ENCODE measurements at regions not wholly inside any gene's neighbourhood (a gene's known extent, or its start where the extent isn't known, plus 50 kb on each side); places are given as distances from the start of the nearest gene placed in this dataset.

- ATAC-seq = no peak
- no peak for TF ChIP-seq SIN3A (IDR thresholded peaks at IDR 0.05; ENCODE audit: low read depth)
- TF ChIP-seq YY1 (IDR thresholded peaks at IDR 0.05; ENCODE audit: extremely low read depth, insufficient replicate concordance, low read depth, low read length) = no peak
- no peak for TF ChIP-seq EZH2 (IDR thresholded peaks at IDR 0.05)
- TF ChIP-seq ZNF274 (IDR thresholded peaks at IDR 0.05; ENCODE audit: low read depth, low read length) = no peak
- no peak for TF ChIP-seq CBX3 (IDR thresholded peaks at IDR 0.05; ENCODE audit: low read depth)
- no peak for TF ChIP-seq FOSL1 (IDR thresholded peaks at IDR 0.05; ENCODE audit: low read depth)
- TF ChIP-seq ZBTB33 (IDR thresholded peaks at IDR 0.05; ENCODE audit: extremely low read depth, insufficient replicate concordance, low read length) = no peak
- TF ChIP-seq TCF7L2 (IDR thresholded peaks at IDR 0.05; ENCODE audit: borderline replicate concordance, extremely low read depth, insufficient read depth, insufficient read length) = no peak
- no peak for TF ChIP-seq POLR2AphosphoS5 (IDR thresholded peaks at IDR 0.05; ENCODE audit: low read depth, low read length)
- no peak for TF ChIP-seq CEBPB (IDR thresholded peaks at IDR 0.05; ENCODE audit: low read depth)
- TF ChIP-seq EGR1 (IDR thresholded peaks at IDR 0.05; ENCODE audit: low read depth) = no peak
- no peak for TF ChIP-seq ZFX (IDR thresholded peaks at IDR 0.05)
- TF ChIP-seq CTCF (IDR thresholded peaks at IDR 0.05 in 2 of 3, conservative IDR thresholded peaks at IDR 0.05 in 1 of 3; ENCODE audit: borderline replicate concordance in 1 of 3, insufficient read depth in 1 of 3, low read depth in 2 of 3, low read length in 2 of 3) = no peak
These were observed 166.6 kb downstream of the SLC28A3 start for GRCh38 chr9:84173961-84174360.

More at GRCh38 chr9:84173961-84174360, 166.6 kb downstream of the SLC28A3 start:
- ChIA-PET POLR2A (interaction anchor here (2.2 kb wide), 1 partner anchor 193 kb away, joined by 5 read pairs; the partner anchor contains the start of gene RMI1), RAD21 (ENCODE audit: low non-redundant PET in 1 of 2, low total read pairs in 2 of 2, uncharacterized antibody in 2 of 2, unreplicated experiment in 2 of 2) (interaction anchor here in 1 of 2 experiments (1.5 kb wide), 1 partner anchor 87 kb away, joined by 5 read pairs; no protein-coding TSS in a partner anchor), CTCF (interaction anchor here (1.4 to 1.6 kb wide), 3 partner anchors 8 to 13 kb away, joined by 4 to 10 read pairs (median 7); no protein-coding TSS in a partner anchor)
- Histone ChIP-seq H3K27me3 (ENCODE audit: insufficient read depth, low read length) (no peaks in the 10 kb centered on the region), H3K79me2 (ENCODE audit: insufficient read depth, low read length) (no peaks in the 10 kb centered on the region), H3K27ac (ENCODE audit: low read depth, low read length) (no peak overlapping the region), H3K36me3 (ENCODE audit: control insufficient read depth in 1 of 2, insufficient read depth in 2 of 2, low read length in 2 of 2) (no peaks in the 10 kb centered on the region), H4K20me1 (ENCODE audit: insufficient read depth) (no peaks in the 10 kb centered on the region), H3K4me3 (replicated peaks in 1 of 2; ENCODE audit: low read depth in 1 of 2, low read length in 2 of 2) (no peak overlapping the region), H3K9ac (ENCODE audit: low read length) (no peak overlapping the region), H3K4me1 (ENCODE audit: control insufficient read depth in 1 of 2, insufficient read depth in 2 of 2, low read length in 2 of 2) (peaks cover 9 to 19% of the 10 kb centered on the region in 2 experiments; a peak in 3 of 4 replicates), H3K4me2 (ENCODE audit: low read length) (no peak overlapping the region), H3K9me2 (ENCODE audit: insufficient read depth) (no peaks in the 10 kb centered on the region), H3K9me3 (ENCODE audit: control insufficient read depth in 1 of 2, insufficient read depth in 1 of 2, low read depth in 1 of 2, low read length in 2 of 2) (no peaks in the 10 kb centered on the region), H2AFZ (ENCODE audit: low read depth, low read length, poor library complexity, severe bottlenecking) (no peak overlapping the region)
- DNase-seq (ENCODE audit: low read depth, low spot score) = no peak
- intact Hi-C loops (cut with micrococcal nuclease) = loop anchor here (2.0 to 5.0 kb wide), 4 partner anchors 88 to 235 kb away; partner anchors contain the start of genes HNRNPK and RMI1
- no TSS peak for BruUV-seq (replicated peaks)

Data from HCT116 (cell line).